H1 (cell line): ENCODE measurements at regions not wholly inside any gene's neighbourhood (a gene's known extent, or its start where the extent isn't known, plus 50 kb on each side); places are given as distances from the start of the nearest gene placed in this dataset.

ENCODE experiments used
- CHD1 ChIP-seq: IDR thresholded peaks from 2 replicates; pipeline ENCODE4 v1.6.1; 2012; ENCODE audit warnings: low read depth, low read length, improper control_type of control experiment
- CREB1 ChIP-seq: IDR thresholded peaks from 2 replicates; pipeline ENCODE4 v1.6.1; 2012; ENCODE audit warnings: inconsistent platforms
- GABPA ChIP-seq: IDR thresholded peaks from 2 replicates; pipeline ENCODE4 v1.6.1; 2011; ENCODE audit warnings: mild to moderate bottlenecking, low read length, moderate library complexity, borderline replicate concordance; ENCODE audit not compliant: insufficient read depth
- GTF2F1 ChIP-seq: IDR thresholded peaks from 2 replicates; pipeline ENCODE4 v1.6.1; 2012; ENCODE audit warnings: low read depth, low read length, improper control_type of control experiment, borderline replicate concordance
- HDAC2 ChIP-seq, 2 experiments: fragments of 300-600 bp in 1 of 2; sonication (generic) in 1 of 2; IDR thresholded peaks; 2 replicates each; pipeline ENCODE4 v1.6.1; 2011 to 2012; ENCODE audit warnings: low read depth in 2 of 2, low read length in 2 of 2, mild to moderate bottlenecking in 2 of 2, moderate library complexity in 2 of 2, borderline replicate concordance in 1 of 2, inconsistent platforms in 1 of 2
- KDM1A ChIP-seq: fragments of 200-600, 300-600 bp; sonication (generic); IDR thresholded peaks from 2 replicates; pipeline ENCODE4 v1.7.1; 2016; ENCODE audit warnings: mild to moderate bottlenecking, low read length, borderline replicate concordance
- MAFK ChIP-seq: IDR thresholded peaks from 2 replicates; pipeline ENCODE4 v1.6.1; 2012; ENCODE audit warnings: low read depth, mild to moderate bottlenecking, improper control_type of control experiment, low read length
- PHF8 ChIP-seq: fragments of 200-600 bp; sonication (generic); conservative IDR thresholded peaks from 2 replicates; pipeline ENCODE4 v1.7.1; 2012; ENCODE audit warnings: low read depth, mild to moderate bottlenecking, inconsistent platforms, low read length, moderate library complexity
- POLR2A ChIP-seq, 2 experiments: IDR thresholded peaks; 1 replicate in 1 of 2; 2 replicates in 1 of 2; pipeline ENCODE4 v1.6.1; 2011; ENCODE audit warnings: low read depth in 2 of 2, low read length in 2 of 2, mild to moderate bottlenecking in 2 of 2; ENCODE audit errors: control extremely low read depth in 1 of 2
- POLR2AphosphoS5 ChIP-seq: IDR thresholded peaks from 2 replicates; pipeline ENCODE4 v1.6.1; 2011; ENCODE audit warnings: low read depth, low read length
- RFX5 ChIP-seq: IDR thresholded peaks from 2 replicates; pipeline ENCODE4 v1.6.1; 2011; ENCODE audit warnings: low read depth, low read length, improper control_type of control experiment, borderline replicate concordance
- RNF2 ChIP-seq: fragments of 200-900, 300-1000 bp; sonication (generic); IDR thresholded peaks from 2 replicates; pipeline ENCODE4 v1.7.1; 2016; ENCODE audit warnings: borderline replicate concordance, low read depth, mild to moderate bottlenecking, antibody characterized with exemption, low read length; ENCODE audit not compliant: poor library complexity, severe bottlenecking; ENCODE audit errors: missing control alignments
- SAP30 ChIP-seq: fragments of 300-600 bp; sonication (generic); IDR thresholded peaks from 2 replicates; pipeline ENCODE4 v1.7.1; 2012; ENCODE audit warnings: low read length, moderate library complexity, mild to moderate bottlenecking, inconsistent platforms; ENCODE audit not compliant: insufficient read depth, insufficient replicate concordance
- SP1 ChIP-seq: IDR thresholded peaks from 2 replicates; pipeline ENCODE4 v1.6.1; 2011; ENCODE audit warnings: low read depth, low read length
- SP4 ChIP-seq: IDR thresholded peaks from 2 replicates; pipeline ENCODE4 v1.6.1; 2012; ENCODE audit warnings: low read length, inconsistent platforms
- SUZ12 ChIP-seq: fragments of 200-600 bp; sonication (generic); IDR thresholded peaks from 2 replicates; pipeline ENCODE4 v1.6.1; 2012; ENCODE audit warnings: mild to moderate bottlenecking, inconsistent platforms, low read length, moderate library complexity, mixed read lengths
- USF2 ChIP-seq: IDR thresholded peaks from 2 replicates; pipeline ENCODE4 v1.6.1; 2011; ENCODE audit warnings: low read length, improper control_type of control experiment

GRCh38 chr5:20608567-20608966, 620.6 kb upstream of the CDH18 start (continued):
- TF ChIP-seq PHF8 (no peak), RNF2 (no peak), GABPA (no peak), HDAC2 (IDR thresholded peaks at IDR 0.05; ENCODE audit: borderline replicate concordance in 1 of 2, low read depth in 2 of 2, low read length in 2 of 2) (no peak), POLR2A (IDR thresholded peaks at IDR 0.05; ENCODE audit: control extremely low read depth in 1 of 2, low read depth in 2 of 2, low read length in 2 of 2) (no peak), POLR2AphosphoS5 (no peak), CREB1 (no peak), MAFK (no peak), SP4 (no peak), USF2 (no peak), GTF2F1 (no peak), CHD1 (no peak), RFX5 (no peak), KDM1A (no peak), SP1 (no peak), SUZ12 (no peak), SAP30 (no peak)
